ENCODE measurements at regions not wholly inside any gene's neighbourhood (a gene's known extent, or its start where the extent isn't known, plus 50 kb on each side); places are given as distances from the start of the nearest gene placed in this dataset.

GRCh38 chr5:161212123-161212712 lies 334.3 kb downstream of the GABRB2 start:
- in situ Hi-C loops (cut with MboI), result no loop called here
- Histone ChIP-seq H3K4me2 (ENCODE audit: unreplicated experiment) (no peak overlapping the region), H3K9me2 (ENCODE audit: insufficient read depth) (no peaks in the 10 kb centered on the region), H3K27ac (no peak overlapping the region), H3K79me2 (ENCODE audit: insufficient read depth) (no peaks in the 10 kb centered on the region), H3K9ac (no peak overlapping the region), H3F3A (ENCODE audit: insufficient read depth) (no peaks in the 10 kb centered on the region), H3K36me3 (ENCODE audit: low read depth) (no peaks in the 10 kb centered on the region), H4K20me1 (ENCODE audit: insufficient read depth) (no peaks in the 10 kb centered on the region), H3K4me3 (no peak overlapping the region), H2AFZ (no peak overlapping the region), H3K4me1 (ENCODE audit: insufficient read depth) (no peaks in the 10 kb centered on the region), H3K9me3 (ENCODE audit: low read depth) (no peaks in the 10 kb centered on the region), H3K27me3 (replicated peaks; ENCODE audit: insufficient read depth) (no peaks in the 10 kb centered on the region)
- TF ChIP-seq EZH2 (IDR thresholded peaks at IDR 0.05; ENCODE audit: insufficient read depth, poor library complexity, severe bottlenecking), result no peak
- TF ChIP-seq EZH2phosphoT487 (IDR thresholded peaks at IDR 0.05; ENCODE audit: insufficient read depth, low read depth), result no peak
- DNase-seq, result no peak
- WGBS, 2 experiments (ENCODE audit: low coverage in 1 of 2, low lambda C conversion rate in 2 of 2, missing lambda C conversion rate in 2 of 2), result 34 to 37% methylated on average over 1 of the region's 1 CpG

GRCh38 chr5:161201558-161201957 lies 345.0 kb downstream of the GABRB2 start:
- no peaks in the 10 kb centered on the region for H3F3A ChIP-seq (ENCODE audit: insufficient read depth)
- H3K9ac ChIP-seq, result no peak overlapping the region
- H3K27me3 ChIP-seq (replicated peaks; ENCODE audit: insufficient read depth), result no peaks in the 10 kb centered on the region
- no peak overlapping the region for H3K4me3 ChIP-seq
- no peaks in the 10 kb centered on the region for H3K79me2 ChIP-seq (ENCODE audit: insufficient read depth)
- no peaks in the 10 kb centered on the region for H3K36me3 ChIP-seq (ENCODE audit: low read depth)
- H2AFZ ChIP-seq, result no peak overlapping the region
- no peaks in the 10 kb centered on the region for H4K20me1 ChIP-seq (ENCODE audit: insufficient read depth)
- no peak overlapping the region for H3K4me2 ChIP-seq (ENCODE audit: unreplicated experiment)
- no peak overlapping the region for H3K27ac ChIP-seq
- H3K9me3 ChIP-seq (ENCODE audit: low read depth), result no peaks in the 10 kb centered on the region
- no peak for DNase-seq
- in situ Hi-C loops (cut with MboI), result no loop called here
- no peaks in the 10 kb centered on the region for H3K4me1 ChIP-seq (ENCODE audit: insufficient read depth)
- H3K9me2 ChIP-seq (ENCODE audit: insufficient read depth), result no peaks in the 10 kb centered on the region
- no peak for TF ChIP-seq EZH2 (IDR thresholded peaks at IDR 0.05; ENCODE audit: insufficient read depth, poor library complexity, severe bottlenecking)
- no peak for TF ChIP-seq EZH2phosphoT487 (IDR thresholded peaks at IDR 0.05; ENCODE audit: insufficient read depth, low read depth)

- no peaks in the 10 kb centered on the region for H3K9me2 ChIP-seq (ENCODE audit: insufficient read depth)
- H3K4me3 ChIP-seq, result no peak overlapping the region
- H4K20me1 ChIP-seq (ENCODE audit: insufficient read depth), result no peaks in the 10 kb centered on the region
- WGBS, 2 experiments (ENCODE audit: low coverage in 1 of 2, low lambda C conversion rate in 2 of 2, missing lambda C conversion rate in 2 of 2), result 35 to 39% methylated on average over 2 of the region's 2 CpGs
- no peak overlapping the region for H3K4me2 ChIP-seq (ENCODE audit: unreplicated experiment)
- no peaks in the 10 kb centered on the region for H3K4me1 ChIP-seq (ENCODE audit: insufficient read depth)
- H2AFZ ChIP-seq, result no peak overlapping the region
- no peaks in the 10 kb centered on the region for H3K36me3 ChIP-seq (ENCODE audit: low read depth)
- no peaks in the 10 kb centered on the region for H3K79me2 ChIP-seq (ENCODE audit: insufficient read depth)
- in situ Hi-C loops (cut with MboI), result no loop called here
- no peaks in the 10 kb centered on the region for H3F3A ChIP-seq (ENCODE audit: insufficient read depth)
- no peaks in the 10 kb centered on the region for H3K27me3 ChIP-seq (replicated peaks; ENCODE audit: insufficient read depth)
- no peak for TF ChIP-seq EZH2phosphoT487 (IDR thresholded peaks at IDR 0.05; ENCODE audit: insufficient read depth, low read depth)
- TF ChIP-seq EZH2 (IDR thresholded peaks at IDR 0.05; ENCODE audit: insufficient read depth, poor library complexity, severe bottlenecking), result no peak
- no peak for DNase-seq
- no peak overlapping the region for H3K9ac ChIP-seq
- H3K27ac ChIP-seq, result no peak overlapping the region
- no peaks in the 10 kb centered on the region for H3K9me3 ChIP-seq (ENCODE audit: low read depth)
Observed at GRCh38 chr5:161190778-161191177, 338.8 kb upstream of the ATP10B start.

- WGBS, 2 experiments (ENCODE audit: low coverage in 1 of 2, low lambda C conversion rate in 2 of 2, missing lambda C conversion rate in 2 of 2), result 3 to 8% methylated on average over 3 of the region's 3 CpGs
- Histone ChIP-seq H3K27ac (no peak overlapping the region), H3K27me3 (replicated peaks; ENCODE audit: insufficient read depth) (no peaks in the 10 kb centered on the region), H3K9me2 (ENCODE audit: insufficient read depth) (no peaks in the 10 kb centered on the region), H3K4me3 (no peak overlapping the region), H3K79me2 (ENCODE audit: insufficient read depth) (no peaks in the 10 kb centered on the region), H3K4me1 (ENCODE audit: insufficient read depth) (no peaks in the 10 kb centered on the region), H3K9ac (no peak overlapping the region), H2AFZ (no peak overlapping the region), H3K4me2 (ENCODE audit: unreplicated experiment) (no peak overlapping the region), H3K36me3 (ENCODE audit: low read depth) (no peaks in the 10 kb centered on the region), H3K9me3 (ENCODE audit: low read depth) (no peaks in the 10 kb centered on the region), H3F3A (ENCODE audit: insufficient read depth) (no peaks in the 10 kb centered on the region), H4K20me1 (ENCODE audit: insufficient read depth) (no peaks in the 10 kb centered on the region)
- peak; percentile 2 for DNase-seq
- in situ Hi-C loops (cut with MboI), result no loop called here
- TF ChIP-seq EZH2 (IDR thresholded peaks at IDR 0.05; ENCODE audit: insufficient read depth, poor library complexity, severe bottlenecking), result no peak
- TF ChIP-seq EZH2phosphoT487 (IDR thresholded peaks at IDR 0.05; ENCODE audit: insufficient read depth, low read depth), result no peak
Observed at GRCh38 chr5:161190086-161190485, 338.1 kb upstream of the ATP10B start.

GRCh38 chr5:161189452-161189851 lies 337.4 kb upstream of the ATP10B start:
- in situ Hi-C loops (cut with MboI), result no loop called here
- WGBS, 2 experiments (ENCODE audit: low coverage in 1 of 2, low lambda C conversion rate in 2 of 2, missing lambda C conversion rate in 2 of 2), result 44 to 60% methylated on average over 1 of the region's 1 CpG
- H4K20me1 ChIP-seq (ENCODE audit: insufficient read depth), result no peaks in the 10 kb centered on the region

More at GRCh38 chr5:161189452-161189851, 337.4 kb upstream of the ATP10B start:
- no peak overlapping the region for H2AFZ ChIP-seq
- no peak for DNase-seq
- no peak overlapping the region for H3K4me3 ChIP-seq
- H3K9me2 ChIP-seq (ENCODE audit: insufficient read depth), result no peaks in the 10 kb centered on the region
- TF ChIP-seq EZH2 (IDR thresholded peaks at IDR 0.05; ENCODE audit: insufficient read depth, poor library complexity, severe bottlenecking) (no peak), EZH2phosphoT487 (IDR thresholded peaks at IDR 0.05; ENCODE audit: insufficient read depth, low read depth) (no peak)
- no peaks in the 10 kb centered on the region for H3K36me3 ChIP-seq (ENCODE audit: low read depth)
- H3K79me2 ChIP-seq (ENCODE audit: insufficient read depth), result no peaks in the 10 kb centered on the region
- H3K9me3 ChIP-seq (ENCODE audit: low read depth), result no peaks in the 10 kb centered on the region
- H3F3A ChIP-seq (ENCODE audit: insufficient read depth), result no peaks in the 10 kb centered on the region
- H3K4me2 ChIP-seq (ENCODE audit: unreplicated experiment), result no peak overlapping the region
- H3K4me1 ChIP-seq (ENCODE audit: insufficient read depth), result no peaks in the 10 kb centered on the region
- H3K27ac ChIP-seq, result no peak overlapping the region
- H3K27me3 ChIP-seq (replicated peaks; ENCODE audit: insufficient read depth), result no peaks in the 10 kb centered on the region
- H3K9ac ChIP-seq, result no peak overlapping the region

All from GM23248 (cell line).